KMS-11 (cell line): ENCODE measurements at regions not wholly inside any gene's neighbourhood (a gene's known extent, or its start where the extent isn't known, plus 50 kb on each side); places are given as distances from the start of the nearest gene placed in this dataset.

ENCODE experiments used
- H2AFZ ChIP-seq: fragments of 200-600 bp; sonication (generic); 2 replicates; pipeline ENCODE4 v1.6.1; 2016; ENCODE audit warnings: antibody characterized with exemption, mixed run types, low read depth
- H3K27ac ChIP-seq: fragments of 200-600 bp; sonication (generic); 2 replicates; pipeline ENCODE4 v1.6.1; 2016; ENCODE audit warnings: mild to moderate bottlenecking, mixed run types
- H3K27me3 ChIP-seq: fragments of 200-600 bp; sonication (generic); 2 replicates; pipeline ENCODE4 v1.6.1; 2017; ENCODE audit warnings: mild to moderate bottlenecking, low read depth, mixed run types, moderate library complexity; ENCODE audit not compliant: insufficient read depth
- H3K36me3 ChIP-seq: fragments of 200-600 bp; sonication (generic); 2 replicates; pipeline ENCODE4 v1.6.1; 2017; ENCODE audit warnings: mild to moderate bottlenecking, mixed run types; ENCODE audit not compliant: insufficient read depth
- H3K4me1 ChIP-seq: fragments of 200-600 bp; sonication (generic); 2 replicates; pipeline ENCODE4 v1.6.1; 2016; ENCODE audit warnings: mild to moderate bottlenecking, low read depth, mixed run types; ENCODE audit not compliant: poor library complexity, severe bottlenecking
- H3K4me2 ChIP-seq: fragments of 200-600 bp; sonication (generic); 2 replicates; pipeline ENCODE4 v1.7.0; 2016; ENCODE audit warnings: mild to moderate bottlenecking, mixed run types
- H3K4me3 ChIP-seq: fragments of 200-600 bp; sonication (generic); IDR thresholded peaks from 2 replicates; pipeline ENCODE4 v1.6.1; 2017; ENCODE audit warnings: low read depth, low read length, mixed read lengths; ENCODE audit not compliant: insufficient read depth
- H3K79me2 ChIP-seq: fragments of 200-600 bp; sonication (generic); 2 replicates; pipeline ENCODE4 v1.6.1; 2016; ENCODE audit warnings: low read depth, mixed run types; ENCODE audit not compliant: insufficient read depth
- H3K9ac ChIP-seq: fragments of 200-600 bp; sonication (generic); 2 replicates; pipeline ENCODE4 v1.6.1; 2016; ENCODE audit warnings: mild to moderate bottlenecking, mixed run types
- H4K20me1 ChIP-seq: fragments of 200-600 bp; sonication (generic); 2 replicates; pipeline ENCODE4 v1.6.1; 2016; ENCODE audit warnings: mild to moderate bottlenecking, mixed run types; ENCODE audit not compliant: insufficient read depth
- CTCF ChIP-seq: fragments of 200-600 bp; sonication (generic); conservative IDR thresholded peaks from 2 replicates; pipeline ENCODE4 v1.6.1; 2017; ENCODE audit warnings: low read depth, mild to moderate bottlenecking, antibody characterized with exemption, low read length, moderate library complexity, mixed read lengths

- Histone ChIP-seq H4K20me1 (no peaks in the 10 kb centered on the region), H3K27ac (no peak overlapping the region), H2AFZ (no peak overlapping the region), H3K9ac (no peak overlapping the region), H3K4me1 (no peaks in the 10 kb centered on the region), H3K79me2 (no peaks in the 10 kb centered on the region), H3K4me3 (no peak overlapping the region), H3K27me3 (no peaks in the 10 kb centered on the region), H3K4me2 (no peak overlapping the region), H3K36me3 (no peaks in the 10 kb centered on the region)
- TF ChIP-seq CTCF: no peak
Observed at GRCh38 chr1:166271151-166271538, 104.3 kb upstream of the FAM78B start.

GRCh38 chr1:166272155-166272554 is 105.4 kb upstream of the FAM78B start:
- Histone ChIP-seq H3K4me3 (no peak overlapping the region), H3K79me2 (no peaks in the 10 kb centered on the region), H3K27me3 (no peaks in the 10 kb centered on the region), H2AFZ (no peak overlapping the region), H3K4me2 (no peak overlapping the region), H3K9ac (no peak overlapping the region), H3K4me1 (no peaks in the 10 kb centered on the region), H3K36me3 (no peaks in the 10 kb centered on the region), H3K27ac (no peak overlapping the region), H4K20me1 (no peaks in the 10 kb centered on the region)
- no peak for TF ChIP-seq CTCF

- no peak overlapping the region for H3K4me3 ChIP-seq
- H3K9ac ChIP-seq: no peak overlapping the region
- H3K4me1 ChIP-seq: no peaks in the 10 kb centered on the region
Observed at GRCh38 chr1:166272851-166273250, 106.0 kb upstream of the FAM78B start.

GRCh38 chr1:166273618-166274017 is 106.8 kb upstream of the FAM78B start:
- no peaks in the 10 kb centered on the region for H3K36me3 ChIP-seq

More at GRCh38 chr1:166272851-166273250, 106.0 kb upstream of the FAM78B start:
- no peaks in the 10 kb centered on the region for H3K36me3 ChIP-seq
- H3K27me3 ChIP-seq: no peaks in the 10 kb centered on the region
- no peak for TF ChIP-seq CTCF
- H3K4me2 ChIP-seq: no peak overlapping the region
- no peaks in the 10 kb centered on the region for H4K20me1 ChIP-seq
- H3K79me2 ChIP-seq: no peaks in the 10 kb centered on the region
- no peak overlapping the region for H2AFZ ChIP-seq
- no peak overlapping the region for H3K27ac ChIP-seq

More at GRCh38 chr1:166273618-166274017, 106.8 kb upstream of the FAM78B start:
- Histone ChIP-seq H3K27ac (no peak overlapping the region), H3K79me2 (no peaks in the 10 kb centered on the region), H2AFZ (no peak overlapping the region), H3K4me1 (no peaks in the 10 kb centered on the region), H4K20me1 (no peaks in the 10 kb centered on the region), H3K27me3 (no peaks in the 10 kb centered on the region), H3K4me3 (no peak overlapping the region), H3K9ac (no peak overlapping the region), H3K4me2 (no peak overlapping the region)
- TF ChIP-seq CTCF: no peak
